Stimulated activated CD4-positive, alpha-beta T cell treated with anti-CD3 and anti-CD28 coated beads, Interleukin-12 subunit alpha, Interleukin-12 subunit beta, amount 100 ng/mL, for 48 hours (primary cell): ENCODE measurements at regions not wholly inside any gene's neighbourhood (a gene's known extent, or its start where the extent isn't known, plus 50 kb on each side); places are given as distances from the start of the nearest gene placed in this dataset.

Source experiments
- DNase-seq, 3 donors: peaks; one replicate each; pipeline ENCODE4 v3.0.0-alpha.2; 2020; ENCODE audit warnings: low read depth in 2 of 3, low spot score in 1 of 3

DNA sequence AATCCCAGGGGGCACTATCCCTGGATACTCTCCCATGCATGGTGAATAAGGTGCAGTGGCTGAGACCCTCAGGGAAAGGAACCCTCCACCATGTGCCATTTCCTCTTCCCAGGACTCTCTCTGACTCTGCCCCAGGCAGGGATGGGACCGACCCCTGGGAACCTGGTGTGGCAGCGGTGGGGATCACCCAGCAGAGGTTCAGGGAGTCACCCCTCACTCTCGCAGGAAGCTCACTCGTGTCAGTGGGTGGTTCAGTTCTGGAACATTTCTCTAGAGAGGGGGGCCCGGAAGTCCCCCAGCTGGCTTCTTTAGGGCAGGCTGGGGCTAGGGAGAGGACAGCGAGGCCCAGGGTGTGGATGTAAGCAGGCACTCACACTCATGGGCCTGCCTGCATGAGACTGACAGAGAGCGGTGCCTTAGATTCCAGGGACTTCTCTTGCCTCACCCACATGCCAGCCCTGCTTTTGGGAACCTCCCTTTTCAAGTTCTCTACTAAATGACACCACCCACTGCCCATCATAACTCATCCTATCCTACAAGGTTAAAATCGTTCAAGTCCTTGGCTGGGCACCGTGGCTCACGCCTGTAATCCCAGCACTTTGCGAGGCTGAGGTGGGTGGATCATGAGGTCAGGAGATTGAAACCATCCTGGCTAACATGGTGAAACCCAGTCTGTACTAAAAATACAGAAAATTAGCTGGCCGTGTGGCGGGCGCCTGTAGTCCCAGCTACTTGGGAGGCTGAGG lies 109.7 kb upstream of the SDK2 start:
- no peak for DNase-seq

DNA sequence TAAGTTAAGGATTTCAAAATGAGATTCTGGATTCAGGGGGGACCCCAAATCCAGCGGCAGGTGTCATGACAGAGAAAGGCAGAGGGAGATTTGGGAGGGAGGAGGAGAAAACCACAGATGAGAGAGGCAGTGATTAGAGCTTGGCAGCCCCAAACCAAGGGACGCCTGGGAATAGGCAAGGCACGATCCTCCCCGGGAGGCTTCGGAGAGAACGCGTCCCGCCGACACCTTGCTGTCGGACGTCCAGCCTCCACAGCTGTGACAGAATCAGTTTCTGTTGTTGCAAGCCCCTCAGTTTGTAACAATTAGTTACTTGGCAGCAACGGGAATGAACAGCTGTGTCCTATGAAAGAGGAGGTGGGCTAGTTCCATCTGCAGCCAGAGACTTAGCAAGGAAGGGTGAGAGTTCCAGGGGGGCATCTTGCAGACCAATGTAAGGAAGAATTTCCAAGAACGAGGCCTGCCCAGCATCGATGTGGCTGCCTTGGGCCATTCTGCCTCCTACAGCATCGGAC lies 110.7 kb upstream of the SDK2 start:
- DNase-seq = no peak

DNA sequence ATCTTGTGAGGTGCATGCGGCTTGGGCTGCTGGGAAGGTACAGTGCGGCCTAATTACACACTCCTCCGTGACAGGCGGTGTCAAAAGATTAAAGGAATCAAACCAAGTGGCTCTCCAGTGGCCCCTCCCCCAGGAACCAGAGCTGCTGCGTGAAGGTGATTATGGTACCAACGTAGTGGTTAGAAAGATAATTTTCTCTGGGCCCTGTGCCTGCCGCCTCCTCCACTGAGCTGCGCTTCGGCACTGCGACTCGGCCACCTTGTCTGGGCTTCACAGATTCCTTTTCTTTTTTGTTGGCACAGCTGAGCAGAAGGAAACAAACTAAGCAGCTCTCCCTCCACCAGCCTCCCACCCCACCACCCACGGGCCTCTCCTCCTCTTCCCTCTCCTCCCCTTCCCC lies 113.2 kb upstream of the SDK2 start:
- no peak for DNase-seq

DNA sequence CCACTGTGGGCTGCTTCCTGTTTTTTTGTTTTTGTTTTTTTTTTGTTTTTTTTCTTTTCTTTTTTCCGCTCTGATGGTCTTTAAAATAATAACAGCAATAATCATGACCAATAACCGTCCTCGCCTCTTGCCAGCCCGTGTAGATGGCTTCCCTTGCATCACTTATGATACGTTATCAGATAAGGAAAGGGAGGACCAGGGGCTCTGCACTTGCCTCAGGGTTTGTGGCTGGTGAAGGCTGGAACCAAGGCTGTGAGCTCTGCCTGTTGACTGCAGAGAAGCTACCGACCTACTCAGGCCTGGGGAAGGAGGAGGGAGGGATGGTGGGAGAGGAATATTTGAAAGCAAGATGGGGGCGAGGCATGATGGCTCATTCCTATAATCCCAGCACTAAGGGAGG lies 114.0 kb upstream of the SDK2 start:
- DNase-seq = no peak

DNA sequence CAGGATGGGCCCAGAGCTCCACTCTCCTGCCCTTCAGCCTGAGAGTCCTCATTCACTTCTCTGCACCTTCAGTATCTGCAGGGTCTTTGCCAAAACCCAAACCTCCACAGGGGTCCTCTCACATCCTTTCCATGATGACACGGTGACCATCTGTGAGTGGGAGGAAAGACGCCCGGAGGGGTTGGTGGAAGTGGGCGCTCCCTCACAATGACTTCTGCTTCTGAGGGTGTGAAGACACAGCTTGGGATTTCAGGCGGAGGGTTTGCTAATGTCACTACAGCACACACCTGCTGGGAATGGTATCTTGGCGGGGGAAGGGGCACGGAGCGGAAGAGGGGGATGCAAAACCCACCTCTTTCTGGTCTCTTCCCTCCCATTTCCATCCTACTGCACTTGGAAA lies 115.1 kb upstream of the SDK2 start:
- DNase-seq = no peak

DNA sequence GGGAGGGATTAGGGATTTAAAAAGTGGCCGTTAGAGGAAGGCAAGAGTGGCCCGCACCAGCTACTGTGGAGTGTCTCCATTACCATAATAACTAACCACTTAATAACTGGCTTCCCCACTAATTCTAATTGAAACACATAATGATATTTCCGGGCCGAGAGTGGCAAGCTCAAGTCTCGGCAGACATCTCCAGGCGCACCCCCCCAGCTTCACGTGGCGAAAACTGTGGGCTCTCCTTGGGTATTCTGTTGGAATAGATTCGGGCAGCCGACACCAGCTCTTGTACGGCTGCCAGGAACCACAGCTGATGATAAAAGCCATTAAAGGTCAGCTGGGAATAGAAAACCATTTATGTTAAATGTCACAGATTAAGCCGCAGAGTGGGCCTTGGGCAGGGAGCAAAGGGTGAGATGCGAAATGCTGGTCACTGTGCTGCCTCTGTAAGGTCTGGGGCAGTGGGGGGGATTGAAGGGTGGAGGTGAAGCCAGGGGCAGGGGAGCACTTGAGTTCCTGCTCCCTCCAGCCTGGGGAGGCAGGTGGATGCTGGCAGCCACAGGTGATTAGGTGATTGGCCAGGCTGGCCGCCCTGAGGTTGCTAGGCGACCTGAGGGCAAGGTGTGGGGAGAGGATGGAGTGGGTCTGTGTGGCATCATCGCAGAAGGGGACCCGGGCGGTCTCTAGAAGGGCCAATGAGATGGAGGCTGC lies 115.6 kb upstream of the SDK2 start:
- no peak for DNase-seq

DNA sequence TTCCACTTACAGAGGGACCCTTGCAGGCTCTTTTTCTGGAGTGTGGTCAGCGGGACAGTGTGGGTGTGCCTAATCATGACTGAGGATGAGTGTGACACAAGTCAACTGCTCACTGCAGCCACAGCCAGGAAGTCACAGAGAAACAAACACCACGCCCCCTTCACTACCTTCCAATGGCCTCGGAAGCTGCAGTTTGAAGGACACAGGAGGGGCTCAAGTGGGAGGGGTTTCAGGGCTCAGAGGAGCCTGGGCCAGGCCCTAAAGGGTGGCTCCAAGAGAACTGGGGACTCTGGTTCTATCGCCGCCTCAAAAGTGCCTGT lies 116.2 kb upstream of the SDK2 start:
- DNase-seq = no peak

DNA sequence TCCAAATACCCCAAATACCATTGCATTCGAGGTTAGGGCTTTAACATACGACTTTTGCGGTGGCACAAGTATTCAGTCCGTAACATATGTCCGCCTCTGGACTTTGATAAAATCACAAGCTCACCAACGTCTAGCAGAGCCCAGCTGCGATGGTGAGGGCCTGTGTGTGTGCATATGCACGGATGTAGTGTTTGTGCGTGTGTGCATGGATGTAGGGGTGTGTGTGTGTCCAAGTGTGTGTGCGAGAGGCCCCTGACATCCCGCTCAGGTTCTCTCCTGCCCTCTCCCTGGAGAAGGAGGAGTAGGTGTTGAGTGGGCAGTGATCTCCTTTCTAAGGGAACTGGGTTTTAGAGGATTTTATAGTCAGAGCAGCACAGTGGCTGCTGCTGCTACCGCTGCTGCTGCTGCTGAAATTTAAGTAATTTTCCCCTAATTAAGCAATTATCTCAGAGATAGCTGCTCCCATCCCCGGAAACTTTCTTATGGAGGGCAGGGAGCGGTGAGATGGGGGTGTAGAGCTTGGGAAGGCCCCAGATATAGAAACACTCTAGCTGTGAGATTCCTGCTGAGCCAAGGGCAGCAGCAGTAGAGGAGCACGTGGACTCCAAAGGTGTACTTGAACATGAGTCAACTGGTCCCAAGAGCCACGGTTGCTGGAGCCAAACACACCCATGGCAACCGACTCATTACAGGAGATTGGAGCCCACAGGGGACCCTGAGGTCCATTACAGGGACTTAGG lies 121.7 kb upstream of the SDK2 start:
- no peak for DNase-seq

DNA sequence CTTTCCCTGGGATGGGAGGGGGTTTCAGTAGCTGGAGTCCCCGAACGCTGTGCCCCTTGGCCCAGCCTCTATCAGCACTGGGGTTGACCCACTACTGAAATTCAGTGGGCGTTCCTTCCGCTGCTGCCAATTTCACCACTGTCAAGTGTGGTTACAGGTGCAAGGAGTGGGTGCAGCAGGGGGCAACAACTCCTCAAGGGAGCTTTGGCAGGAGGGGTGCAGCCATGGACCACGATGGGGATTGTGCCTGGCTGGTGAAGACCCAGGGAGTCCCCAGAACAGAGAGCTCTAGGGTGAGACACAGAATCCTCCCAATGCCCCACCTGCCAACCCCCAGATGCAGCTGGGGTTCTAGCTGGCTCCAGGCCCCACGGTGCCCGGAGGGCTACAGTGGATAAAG lies 123.5 kb upstream of the SDK2 start:
- DNase-seq = no peak

DNA sequence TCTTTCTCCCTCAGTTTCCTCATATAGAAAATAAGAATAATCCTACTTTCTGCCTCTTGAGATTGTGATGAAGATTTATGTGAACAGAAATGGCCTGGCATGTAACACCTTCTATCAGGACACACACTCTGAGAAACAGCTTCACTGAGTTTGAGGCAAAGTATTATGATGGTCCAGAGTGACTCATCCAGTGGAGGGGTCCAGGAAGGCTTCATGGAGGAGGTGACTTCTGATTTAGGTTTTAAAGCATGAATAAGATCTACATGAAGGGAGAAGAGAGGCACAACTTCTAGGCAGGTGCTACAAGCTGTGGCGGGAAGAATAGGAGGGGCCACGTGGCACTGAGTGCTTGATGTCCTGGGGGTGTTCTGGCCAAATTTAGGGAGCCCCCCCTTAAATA lies 124.4 kb upstream of the SDK2 start:
- DNase-seq = no peak

DNA sequence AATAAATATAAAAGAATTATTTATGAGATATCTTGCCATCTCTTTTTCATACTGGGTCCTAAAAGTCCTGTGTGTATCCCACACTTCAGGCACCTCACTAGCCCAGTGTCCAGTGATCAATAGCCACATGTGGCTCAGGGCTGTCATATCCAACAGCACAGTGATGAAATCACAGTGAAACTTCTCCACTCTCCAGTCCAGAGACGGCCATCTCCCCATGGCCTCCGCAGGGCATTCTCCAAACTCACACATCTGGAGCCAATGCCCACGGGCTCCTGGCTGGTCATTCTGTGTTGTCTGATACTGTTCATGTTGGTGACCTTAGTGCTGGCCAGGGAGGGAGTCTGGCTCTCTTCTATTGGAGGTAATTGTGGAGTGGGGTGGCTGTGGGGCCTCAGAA lies 125.2 kb upstream of the SDK2 start:
- DNase-seq = no peak

DNA sequence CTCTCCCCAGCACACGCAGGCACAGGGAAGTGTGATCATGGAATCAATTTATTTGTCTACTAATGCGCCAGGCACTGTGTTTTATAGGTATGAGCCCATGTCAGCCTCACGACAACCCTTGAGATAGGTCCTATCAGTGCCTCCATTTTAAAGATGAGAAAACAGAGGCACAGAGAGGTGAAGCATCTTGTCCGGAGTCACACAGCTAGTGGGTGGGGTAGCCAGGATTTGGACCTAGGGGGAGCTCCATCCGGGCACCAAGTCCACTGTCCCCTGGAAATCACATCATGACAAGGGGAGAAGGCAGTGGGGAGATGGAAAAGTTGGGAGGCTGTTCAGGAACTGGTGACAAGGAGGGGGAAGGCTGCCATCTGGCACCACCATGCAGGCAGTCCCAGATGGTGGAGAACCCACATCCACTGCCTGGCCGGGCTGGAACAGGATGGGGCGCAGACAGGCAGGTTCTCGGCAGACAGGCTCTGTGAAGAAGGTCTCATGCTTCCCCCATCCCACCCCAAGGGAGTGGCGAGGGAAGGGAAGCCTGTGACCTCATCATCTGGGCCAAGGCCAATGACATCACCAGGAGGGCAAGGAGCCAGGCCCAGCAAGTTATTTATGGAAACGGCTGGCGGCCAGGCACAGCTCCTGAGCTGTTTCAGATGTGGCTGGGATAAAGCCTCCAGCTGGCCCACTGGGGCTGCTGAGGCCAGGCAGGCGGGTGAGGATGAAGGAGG lies 126.0 kb upstream of the SDK2 start:
- no peak for DNase-seq

DNA sequence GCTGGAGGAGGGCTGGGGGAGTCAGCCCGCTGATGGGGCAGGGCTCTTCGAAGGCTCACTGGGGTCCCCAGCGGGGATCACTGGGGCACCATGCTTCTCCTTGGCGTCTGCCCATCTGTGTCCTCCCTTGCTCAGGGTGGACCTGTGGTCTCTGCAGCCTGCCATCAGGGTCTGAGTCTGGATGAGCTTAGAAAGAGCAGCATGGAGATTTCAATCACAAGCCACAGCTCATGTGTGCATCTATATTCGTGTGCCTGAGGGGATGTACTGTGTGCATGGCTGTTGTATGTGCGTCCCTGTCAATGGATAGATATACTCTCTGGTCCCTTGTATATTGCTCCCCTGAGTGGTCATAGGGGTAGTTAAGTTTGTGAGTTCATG lies 126.6 kb upstream of the SDK2 start:
- no peak for DNase-seq

DNA sequence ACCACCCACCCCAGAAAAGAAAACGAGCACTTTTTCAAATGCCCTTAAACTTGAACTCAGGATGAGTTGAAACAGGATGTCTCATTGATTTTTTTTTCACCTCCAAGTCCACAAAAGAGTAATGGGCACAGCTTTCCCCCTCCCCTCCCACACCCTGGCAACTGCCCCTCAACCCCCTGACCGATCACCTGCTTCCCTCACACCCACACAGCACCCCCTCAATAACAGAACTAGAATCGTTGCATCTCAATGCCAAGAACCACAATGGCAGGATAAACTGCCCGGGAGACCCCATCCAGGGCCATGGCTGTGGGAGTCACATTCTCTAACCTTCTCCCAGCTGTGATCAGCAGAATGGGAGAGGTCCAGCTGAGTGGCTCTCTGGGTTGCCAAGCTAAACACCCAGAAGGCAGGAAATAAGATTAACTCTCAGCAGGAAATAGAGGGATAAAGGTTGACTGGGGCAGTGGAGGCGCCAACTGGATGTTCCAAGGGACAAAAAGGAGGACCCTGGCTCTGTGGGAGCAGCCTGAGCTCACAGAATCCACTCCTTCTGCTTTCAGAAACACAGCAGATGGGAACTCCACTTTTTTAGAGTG lies 128.0 kb upstream of the SDK2 start:
- DNase-seq = no peak

DNA sequence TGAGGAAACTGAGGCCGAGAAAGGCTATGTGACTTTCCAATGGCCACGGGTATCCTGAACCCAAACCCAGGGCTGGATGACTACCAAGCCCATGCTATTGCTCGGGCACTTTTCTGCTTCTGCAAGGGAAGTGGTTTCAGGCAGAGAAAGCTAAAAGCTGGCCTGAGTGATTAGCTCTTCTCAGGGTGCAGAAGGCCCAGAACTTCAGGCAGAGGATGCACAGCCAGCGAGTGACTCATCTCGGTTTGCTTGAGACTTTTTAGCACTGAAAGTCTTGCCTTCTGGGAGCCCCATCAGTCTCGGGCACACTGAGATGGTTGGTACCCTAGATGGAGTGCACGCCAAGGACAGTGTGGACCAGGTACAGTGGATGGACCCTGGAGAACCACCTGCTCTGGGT lies 129.5 kb upstream of the SDK2 start:
- no peak for DNase-seq

DNA sequence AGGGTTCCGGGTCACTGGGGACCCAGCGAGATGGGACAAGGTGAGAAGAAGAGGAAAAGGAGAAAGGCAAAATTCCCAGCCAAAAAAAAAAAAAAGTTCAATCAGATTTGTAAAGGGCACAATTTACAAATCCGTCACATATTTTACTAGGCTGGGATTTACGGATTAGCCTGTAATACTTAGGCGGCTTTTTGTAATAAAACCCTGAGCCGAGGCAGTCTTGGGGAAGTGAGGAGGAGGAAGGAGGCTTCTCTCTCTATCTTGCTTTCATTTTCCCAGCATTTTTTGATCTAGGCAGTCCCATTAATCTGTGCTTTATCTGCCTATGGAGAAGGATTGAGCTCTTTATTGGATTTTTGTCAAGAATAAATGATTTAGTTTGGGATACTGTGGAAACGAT lies 130.6 kb upstream of the SDK2 start:
- no peak for DNase-seq

DNA sequence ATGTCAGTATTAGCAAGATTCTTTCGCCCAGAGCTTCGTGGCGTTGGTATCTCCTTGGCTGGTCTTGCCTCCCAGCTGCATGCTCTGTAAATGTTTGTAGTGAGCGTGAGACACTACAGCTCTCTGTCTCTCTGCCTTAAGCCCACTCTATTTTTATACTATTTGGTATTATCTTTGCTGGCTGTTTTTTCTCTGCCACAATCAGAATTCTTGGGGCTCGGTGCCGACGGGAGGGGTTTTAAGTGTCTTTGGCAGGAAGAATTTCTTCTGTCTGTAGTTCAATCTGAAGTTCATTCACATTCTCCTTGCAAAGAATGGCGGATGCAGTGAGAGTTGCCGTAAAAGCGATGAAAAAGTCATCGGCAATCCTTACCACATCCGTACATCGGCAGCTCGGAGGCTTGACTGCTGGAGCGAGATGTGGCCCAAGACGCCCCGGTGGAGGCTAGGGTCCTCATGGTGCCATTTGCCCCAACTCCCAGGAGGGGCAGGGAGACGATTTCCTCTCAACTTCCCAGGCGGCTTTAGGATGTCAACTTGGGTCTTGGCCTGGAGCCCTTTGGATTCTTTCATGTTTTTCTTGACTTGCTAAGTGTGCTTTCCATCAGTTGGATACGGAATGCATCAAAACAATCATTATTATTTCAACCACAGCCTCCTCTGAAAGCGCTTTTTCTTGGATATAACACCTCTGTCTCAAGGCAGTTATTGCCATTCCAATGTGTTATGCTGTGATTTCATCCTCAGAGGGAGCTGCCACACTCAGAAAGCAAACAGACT lies 132.3 kb upstream of the SDK2 start:
- no peak for DNase-seq

DNA sequence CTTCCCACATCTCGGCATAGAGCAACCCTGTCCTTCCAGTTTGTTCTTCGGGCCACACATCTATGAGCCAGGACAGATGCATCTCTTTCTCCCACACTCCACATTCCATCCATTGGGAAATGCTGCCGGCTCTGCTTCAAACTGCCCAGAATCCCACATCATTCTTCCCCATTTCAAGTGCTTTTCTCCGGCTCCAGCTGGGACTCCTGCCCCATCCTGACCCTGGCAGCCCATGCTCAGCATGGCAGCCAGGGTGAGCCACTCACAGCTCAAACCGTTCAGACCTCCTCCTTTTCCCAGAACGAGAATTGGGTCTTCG lies 132.8 kb upstream of the SDK2 start:
- no peak for DNase-seq

DNA sequence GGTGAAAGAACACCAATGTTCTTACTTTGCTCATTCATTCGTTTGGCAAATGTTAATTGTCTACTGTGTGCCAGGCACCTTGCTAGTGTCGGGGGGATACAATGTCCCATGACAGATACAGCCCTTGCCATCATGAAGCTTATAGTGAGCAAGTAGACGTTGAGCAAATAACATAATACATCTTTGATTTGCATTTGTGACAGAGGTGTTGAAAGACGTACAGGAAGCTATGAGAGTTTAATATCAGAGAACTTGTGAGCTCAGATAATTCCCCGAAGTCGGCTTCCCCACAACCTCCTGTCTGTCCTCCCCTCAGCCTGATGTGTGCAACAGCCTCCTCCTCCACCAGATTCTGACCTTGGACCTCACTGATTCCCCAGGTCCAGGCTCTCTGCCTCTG lies 138.0 kb upstream of the SDK2 start:
- DNase-seq = no peak

DNA sequence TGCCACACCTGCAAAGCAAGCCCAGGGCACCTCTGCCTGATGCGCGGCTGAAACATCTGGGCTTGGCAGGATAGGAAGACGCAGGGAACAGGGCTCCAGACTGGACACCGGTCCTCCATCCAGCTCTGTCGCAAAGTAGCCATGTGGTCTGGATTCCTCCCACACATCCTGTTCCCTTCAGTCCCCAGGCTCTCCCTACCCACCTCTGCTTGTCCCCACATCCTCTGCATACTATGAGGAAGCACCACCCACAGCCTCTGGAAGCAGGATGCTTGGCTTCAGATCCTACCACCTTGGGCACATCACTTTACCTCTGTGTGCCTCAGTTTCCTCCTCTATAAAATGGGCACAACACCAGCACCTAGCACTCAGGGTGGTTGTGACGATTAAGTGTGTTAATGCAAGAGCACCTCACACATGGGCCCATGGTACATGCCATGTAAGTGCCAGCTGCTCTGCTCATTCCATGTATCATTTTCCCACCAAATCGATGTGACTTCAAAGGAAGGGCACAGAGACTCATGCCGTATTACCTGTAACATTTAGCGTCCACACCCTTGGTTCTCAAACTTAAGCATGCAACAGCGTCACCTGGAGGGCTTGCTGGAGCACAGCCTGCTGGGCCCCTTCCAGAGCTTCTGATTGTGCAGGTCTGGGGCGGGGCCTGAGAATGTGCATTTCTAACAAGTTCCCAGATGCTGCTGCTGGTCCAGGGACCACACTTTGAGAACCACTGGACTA lies 138.6 kb upstream of the SDK2 start:
- DNase-seq = no peak
